ENCODE measurements at regions not wholly inside any gene's neighbourhood (a gene's known extent, or its start where the extent isn't known, plus 50 kb on each side); places are given as distances from the start of the nearest gene placed in this dataset.

DNA sequence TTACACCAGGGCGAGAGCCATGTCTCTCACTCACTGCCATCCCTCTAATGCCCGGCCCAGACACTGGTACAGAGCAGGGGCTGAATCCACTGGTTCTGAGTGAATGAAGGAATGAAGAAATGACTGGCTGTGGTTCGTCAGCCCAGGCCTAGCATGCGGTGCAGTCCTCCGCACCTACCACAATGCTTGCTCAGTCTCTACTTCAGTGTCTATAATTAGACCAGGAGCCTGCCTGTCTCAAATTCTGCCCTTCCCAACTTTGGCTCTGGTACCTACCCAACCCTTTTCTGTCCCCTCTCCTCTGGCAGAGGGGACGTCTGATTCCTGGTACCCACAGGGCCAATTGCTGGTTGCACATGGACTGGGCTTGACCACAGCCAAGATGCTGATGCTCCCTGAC is 118.2 kb upstream of the GRIK3 start:
- Histone ChIP-seq H3K36me3 (replicated peaks; ENCODE audit: insufficient read depth, low read length) (no peaks in the 10 kb centered on the region), H3K79me2 (ENCODE audit: low read length) (no peaks in the 10 kb centered on the region), H3F3A (ENCODE audit: insufficient read depth, low read length) (no peaks in the 10 kb centered on the region), H3K9me2 (replicated peaks; ENCODE audit: insufficient read depth, low read length) (no peaks in the 10 kb centered on the region), H2AFZ (ENCODE audit: low read length) (no peak overlapping the region), H3K9ac (ENCODE audit: low read length) (no peak overlapping the region), H3K27ac (ENCODE audit: low read length) (no peak overlapping the region), H3K4me1 (ENCODE audit: low read length) (no peaks in the 10 kb centered on the region), H3K27me3 (replicated peaks; ENCODE audit: insufficient read depth, low read length) (peaks cover 78% of the 10 kb centered on the region), H4K20me1 (ENCODE audit: insufficient read depth, low read length) (no peaks in the 10 kb centered on the region), H3K4me2 (ENCODE audit: low read depth, low read length) (no peak overlapping the region), H3K9me3 (replicated peaks; ENCODE audit: insufficient read depth, low read length) (no peaks in the 10 kb centered on the region), H3K4me3 (ENCODE audit: low read length) (no peak overlapping the region)
- TF ChIP-seq EZH2phosphoT487 (IDR thresholded peaks at IDR 0.05; ENCODE audit: low read length): no peak
- TF ChIP-seq, protein P1, sequence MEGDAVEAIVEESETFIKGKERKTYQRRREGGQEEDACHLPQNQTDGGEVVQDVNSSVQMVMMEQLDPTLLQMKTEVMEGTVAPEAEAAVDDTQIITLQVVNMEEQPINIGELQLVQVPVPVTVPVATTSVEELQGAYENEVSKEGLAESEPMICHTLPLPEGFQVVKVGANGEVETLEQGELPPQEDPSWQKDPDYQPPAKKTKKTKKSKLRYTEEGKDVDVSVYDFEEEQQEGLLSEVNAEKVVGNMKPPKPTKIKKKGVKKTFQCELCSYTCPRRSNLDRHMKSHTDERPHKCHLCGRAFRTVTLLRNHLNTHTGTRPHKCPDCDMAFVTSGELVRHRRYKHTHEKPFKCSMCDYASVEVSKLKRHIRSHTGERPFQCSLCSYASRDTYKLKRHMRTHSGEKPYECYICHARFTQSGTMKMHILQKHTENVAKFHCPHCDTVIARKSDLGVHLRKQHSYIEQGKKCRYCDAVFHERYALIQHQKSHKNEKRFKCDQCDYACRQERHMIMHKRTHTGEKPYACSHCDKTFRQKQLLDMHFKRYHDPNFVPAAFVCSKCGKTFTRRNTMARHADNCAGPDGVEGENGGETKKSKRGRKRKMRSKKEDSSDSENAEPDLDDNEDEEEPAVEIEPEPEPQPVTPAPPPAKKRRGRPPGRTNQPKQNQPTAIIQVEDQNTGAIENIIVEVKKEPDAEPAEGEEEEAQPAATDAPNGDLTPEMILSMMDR (IDR thresholded peaks at IDR 0.05; ENCODE audit: low read length): no peak
- TF ChIP-seq EZH2 (optimal IDR thresholded peaks at IDR 0.05; ENCODE audit: low read depth, low read length): no peak
- DNase-seq: no peak

DNA sequence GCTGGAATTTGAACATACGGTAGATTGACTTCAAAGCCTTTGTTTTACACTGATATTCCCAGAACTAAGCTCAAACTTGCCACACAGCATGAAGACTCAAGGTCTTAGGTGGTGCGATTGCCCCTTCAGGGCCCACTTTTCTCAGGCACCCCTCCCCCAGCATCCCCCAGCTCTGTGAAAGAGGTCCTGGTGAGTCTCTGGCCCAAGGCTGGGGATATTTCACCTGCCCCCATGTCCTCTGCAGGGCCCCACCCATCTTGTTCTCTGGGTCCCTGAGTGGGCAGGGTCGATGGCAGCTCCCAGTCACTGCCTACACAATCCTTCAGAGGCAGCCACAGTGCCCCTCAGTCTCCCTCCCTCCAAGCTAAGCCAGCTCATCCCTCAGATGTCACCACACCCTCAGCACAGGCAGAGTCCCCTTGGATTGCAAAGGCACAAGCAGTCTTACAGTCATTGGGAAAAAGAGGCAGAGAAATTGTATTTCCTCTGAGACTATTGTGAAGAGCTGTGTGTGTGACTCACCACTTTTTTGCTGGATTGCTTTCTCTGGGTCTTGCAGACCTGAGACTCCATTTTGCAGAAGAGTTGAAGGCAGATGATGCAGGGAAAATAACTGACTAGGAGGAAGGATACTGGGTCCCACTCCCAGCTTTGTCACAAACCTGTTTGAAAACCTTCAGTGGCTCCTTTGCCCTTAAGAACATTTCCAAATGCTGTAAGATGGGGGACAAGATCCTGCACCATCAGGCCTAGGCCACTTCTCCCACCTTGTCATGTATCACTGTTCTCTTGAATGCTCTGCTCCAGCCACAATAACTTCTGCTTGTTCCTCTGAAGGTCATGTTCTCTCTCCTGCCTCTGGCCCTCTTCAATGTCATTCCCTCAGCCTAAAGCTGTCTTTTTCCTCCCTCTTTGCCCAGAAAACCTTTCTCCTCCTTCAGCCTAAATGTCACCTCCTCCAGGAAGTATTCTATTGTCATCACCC is 119.1 kb upstream of the GRIK3 start:
- Histone ChIP-seq H3K9ac (ENCODE audit: low read length) (no peak overlapping the region), H3K9me3 (replicated peaks; ENCODE audit: insufficient read depth, low read length) (no peaks in the 10 kb centered on the region), H2AFZ (ENCODE audit: low read length) (no peak overlapping the region), H3F3A (ENCODE audit: insufficient read depth, low read length) (no peaks in the 10 kb centered on the region), H3K79me2 (ENCODE audit: low read length) (no peaks in the 10 kb centered on the region), H3K4me3 (ENCODE audit: low read length) (no peak overlapping the region), H3K4me1 (ENCODE audit: low read length) (no peaks in the 10 kb centered on the region), H3K27ac (ENCODE audit: low read length) (no peak overlapping the region), H3K9me2 (replicated peaks; ENCODE audit: insufficient read depth, low read length) (no peaks in the 10 kb centered on the region), H3K27me3 (replicated peaks; ENCODE audit: insufficient read depth, low read length) (peaks cover 86% of the 10 kb centered on the region), H4K20me1 (ENCODE audit: insufficient read depth, low read length) (no peaks in the 10 kb centered on the region), H3K4me2 (ENCODE audit: low read depth, low read length) (no peak overlapping the region), H3K36me3 (replicated peaks; ENCODE audit: insufficient read depth, low read length) (no peaks in the 10 kb centered on the region)
- TF ChIP-seq EZH2phosphoT487 (IDR thresholded peaks at IDR 0.05; ENCODE audit: low read length): no peak
- TF ChIP-seq, protein P1 (IDR thresholded peaks at IDR 0.05; ENCODE audit: low read length): no peak
- no peak for TF ChIP-seq EZH2 (optimal IDR thresholded peaks at IDR 0.05; ENCODE audit: low read depth, low read length)
- DNase-seq: no peak

DNA sequence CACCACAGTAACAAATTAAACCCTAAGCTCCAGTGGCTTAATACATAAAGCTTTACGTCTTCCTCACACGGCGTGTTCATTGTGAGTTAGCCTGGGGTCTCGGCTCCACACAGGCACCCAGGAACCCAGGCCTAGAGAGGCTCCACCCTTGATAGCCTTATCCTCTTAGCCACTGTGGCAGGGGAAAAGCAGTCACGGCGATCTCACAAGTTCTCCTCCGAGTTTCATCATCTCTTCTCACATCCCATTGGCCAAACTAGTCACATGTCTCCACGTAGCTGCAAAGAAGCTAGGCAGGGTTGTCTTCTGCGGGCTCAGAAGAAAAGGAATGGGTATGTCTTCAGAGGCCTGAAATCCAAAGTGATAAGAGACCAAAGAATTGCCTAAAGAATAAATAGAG is 122.3 kb upstream of the GRIK3 start:
- H2AFZ ChIP-seq (ENCODE audit: low read length): no peak overlapping the region
- DNase-seq: no peak
- no peaks in the 10 kb centered on the region for H3K79me2 ChIP-seq (ENCODE audit: low read length)
- H3K4me1 ChIP-seq (ENCODE audit: low read length): no peaks in the 10 kb centered on the region
- H3K27ac ChIP-seq (ENCODE audit: low read length): no peak overlapping the region
- no peak overlapping the region for H3K4me2 ChIP-seq (ENCODE audit: low read depth, low read length)
- no peaks in the 10 kb centered on the region for H3K9me2 ChIP-seq (replicated peaks; ENCODE audit: insufficient read depth, low read length)
- H3K36me3 ChIP-seq (replicated peaks; ENCODE audit: insufficient read depth, low read length): no peaks in the 10 kb centered on the region
- H3F3A ChIP-seq (ENCODE audit: insufficient read depth, low read length): no peaks in the 10 kb centered on the region
- H3K9ac ChIP-seq (ENCODE audit: low read length): no peak overlapping the region
- H3K4me3 ChIP-seq (ENCODE audit: low read length): no peak overlapping the region
- H3K9me3 ChIP-seq (replicated peaks; ENCODE audit: insufficient read depth, low read length): no peaks in the 10 kb centered on the region
- no peak for TF ChIP-seq EZH2phosphoT487 (IDR thresholded peaks at IDR 0.05; ENCODE audit: low read length)
- TF ChIP-seq EZH2 (optimal IDR thresholded peaks at IDR 0.05; ENCODE audit: low read depth, low read length): no peak
- TF ChIP-seq, protein P1 (IDR thresholded peaks at IDR 0.05; ENCODE audit: low read length): no peak
- H4K20me1 ChIP-seq (ENCODE audit: insufficient read depth, low read length): no peaks in the 10 kb centered on the region
- peaks cover 69% of the 10 kb centered on the region for H3K27me3 ChIP-seq (replicated peaks; ENCODE audit: insufficient read depth, low read length)

Data from MM.1S (cell line).